ENCODE measurements at regions not wholly inside any gene's neighbourhood (a gene's known extent, or its start where the extent isn't known, plus 50 kb on each side); places are given as distances from the start of the nearest gene placed in this dataset.

GRCh38 chr5:42361315-42361688 is 61.9 kb upstream of the GHR start:
- DNase-seq: no peak

- no peak for DNase-seq
Measured at GRCh38 chr5:42366051-42366450, 57.2 kb upstream of the GHR start.

Measured in T1000 (cell line).